ENCODE measurements at regions not wholly inside any gene's neighbourhood (a gene's known extent, or its start where the extent isn't known, plus 50 kb on each side); places are given as distances from the start of the nearest gene placed in this dataset.

GRCh38 chr15:98439523-98439942 is 208.8 kb upstream of the IGF1R start:
- TF ChIP-seq CTCF (IDR thresholded peaks at IDR 0.05; ENCODE audit: insufficient read depth, low read length, poor library complexity, severe bottlenecking) (no peak), EZH2phosphoT487 (conservative IDR thresholded peaks at IDR 0.05; ENCODE audit: low read length) (no peak)
